ENCODE measurements at regions not wholly inside any gene's neighbourhood (a gene's known extent, or its start where the extent isn't known, plus 50 kb on each side); places are given as distances from the start of the nearest gene placed in this dataset.

GRCh38 chr9:99406939-99407338 is 184.9 kb downstream of the SEC61B start:
- Histone ChIP-seq H3K4me1 (ENCODE audit: insufficient read depth, low read length) (no peaks in the 10 kb centered on the region; the same call in 1 of the 2 replicates), H3K27me3 (ENCODE audit: insufficient read depth, low read length) (no peaks in the 10 kb centered on the region), H3K27ac (ENCODE audit: low read length) (no peak overlapping the region), H3K9me3 (ENCODE audit: insufficient read depth, low read depth, low read length) (no peaks in the 10 kb centered on the region), H3K4me3 (ENCODE audit: low read length) (no peak overlapping the region), H3K36me3 (ENCODE audit: insufficient read depth, low read depth, low read length) (no peaks in the 10 kb centered on the region), H3K9ac (ENCODE audit: low read depth, low read length) (no peak overlapping the region)

GRCh38 chr9:99411068-99411467 is 189.0 kb downstream of the SEC61B start:
- no peaks in the 10 kb centered on the region for H3K27me3 ChIP-seq (ENCODE audit: insufficient read depth, low read length)

GRCh38 chr9:99411479-99412115 is 189.5 kb downstream of the SEC61B start:
- Histone ChIP-seq H3K4me3 (ENCODE audit: low read length) (no peak overlapping the region), H3K4me1 (ENCODE audit: insufficient read depth, low read length) (no peaks in the 10 kb centered on the region; the same call in 1 of the 2 replicates), H3K27me3 (ENCODE audit: insufficient read depth, low read length) (no peaks in the 10 kb centered on the region), H3K36me3 (ENCODE audit: insufficient read depth, low read depth, low read length) (no peaks in the 10 kb centered on the region), H3K27ac (ENCODE audit: low read length) (no peak overlapping the region), H3K9me3 (ENCODE audit: insufficient read depth, low read depth, low read length) (no peaks in the 10 kb centered on the region), H3K9ac (ENCODE audit: low read depth, low read length) (no peak overlapping the region)

More at GRCh38 chr9:99411068-99411467, 189.0 kb downstream of the SEC61B start:
- H3K4me1 ChIP-seq (ENCODE audit: insufficient read depth, low read length): no peaks in the 10 kb centered on the region; the same call in 1 of the 2 replicates
- H3K4me3 ChIP-seq (ENCODE audit: low read length): no peak overlapping the region
- no peak overlapping the region for H3K27ac ChIP-seq (ENCODE audit: low read length)
- H3K36me3 ChIP-seq (ENCODE audit: insufficient read depth, low read depth, low read length): no peaks in the 10 kb centered on the region
- H3K9me3 ChIP-seq (ENCODE audit: insufficient read depth, low read depth, low read length): no peaks in the 10 kb centered on the region
- no peak overlapping the region for H3K9ac ChIP-seq (ENCODE audit: low read depth, low read length)

GRCh38 chr9:99412606-99413005 is 190.5 kb downstream of the SEC61B start:
- no peak overlapping the region for H3K9ac ChIP-seq (ENCODE audit: low read depth, low read length)
- no peak overlapping the region for H3K27ac ChIP-seq (ENCODE audit: low read length)
- no peaks in the 10 kb centered on the region for H3K36me3 ChIP-seq (ENCODE audit: insufficient read depth, low read depth, low read length)
- H3K4me1 ChIP-seq (ENCODE audit: insufficient read depth, low read length): no peaks in the 10 kb centered on the region; the same call in 1 of the 2 replicates
- no peaks in the 10 kb centered on the region for H3K27me3 ChIP-seq (ENCODE audit: insufficient read depth, low read length)
- no peaks in the 10 kb centered on the region for H3K9me3 ChIP-seq (ENCODE audit: insufficient read depth, low read depth, low read length)
- H3K4me3 ChIP-seq (ENCODE audit: low read length): no peak overlapping the region

- Histone ChIP-seq H3K36me3 (ENCODE audit: insufficient read depth, low read depth, low read length) (no peaks in the 10 kb centered on the region), H3K27ac (ENCODE audit: low read length) (no peak overlapping the region), H3K4me3 (ENCODE audit: low read length) (no peak overlapping the region), H3K4me1 (ENCODE audit: insufficient read depth, low read length) (no peaks in the 10 kb centered on the region; the same call in 1 of the 2 replicates), H3K9ac (ENCODE audit: low read depth, low read length) (no peak overlapping the region), H3K9me3 (ENCODE audit: insufficient read depth, low read depth, low read length) (no peaks in the 10 kb centered on the region), H3K27me3 (ENCODE audit: insufficient read depth, low read length) (no peaks in the 10 kb centered on the region)
These were observed 192.2 kb downstream of the SEC61B start for GRCh38 chr9:99414321-99414720.

- no peaks in the 10 kb centered on the region for H3K9me3 ChIP-seq (ENCODE audit: insufficient read depth, low read depth, low read length)
- no peaks in the 10 kb centered on the region for H3K27me3 ChIP-seq (ENCODE audit: insufficient read depth, low read length)
- no peak overlapping the region for H3K27ac ChIP-seq (ENCODE audit: low read length)
- no peak overlapping the region for H3K9ac ChIP-seq (ENCODE audit: low read depth, low read length)
- no peak overlapping the region for H3K4me3 ChIP-seq (ENCODE audit: low read length)
- H3K4me1 ChIP-seq (ENCODE audit: insufficient read depth, low read length): no peaks in the 10 kb centered on the region; the same call in 1 of the 2 replicates
- no peaks in the 10 kb centered on the region for H3K36me3 ChIP-seq (ENCODE audit: insufficient read depth, low read depth, low read length)
These were observed 193.5 kb downstream of the SEC61B start for GRCh38 chr9:99415606-99416005.

- Histone ChIP-seq H3K27me3 (ENCODE audit: insufficient read depth, low read length) (no peaks in the 10 kb centered on the region), H3K36me3 (ENCODE audit: insufficient read depth, low read depth, low read length) (no peaks in the 10 kb centered on the region), H3K27ac (ENCODE audit: low read length) (no peak overlapping the region), H3K9ac (ENCODE audit: low read depth, low read length) (no peak overlapping the region), H3K4me1 (ENCODE audit: insufficient read depth, low read length) (no peaks in the 10 kb centered on the region; the same call in 1 of the 2 replicates), H3K4me3 (ENCODE audit: low read length) (no peak overlapping the region), H3K9me3 (ENCODE audit: insufficient read depth, low read depth, low read length) (no peaks in the 10 kb centered on the region)
These were observed 193.9 kb downstream of the SEC61B start for GRCh38 chr9:99416007-99416406.

GRCh38 chr9:99419070-99419469 is 197.0 kb downstream of the SEC61B start:
- no peak overlapping the region for H3K9ac ChIP-seq (ENCODE audit: low read depth, low read length)
- no peaks in the 10 kb centered on the region for H3K36me3 ChIP-seq (ENCODE audit: insufficient read depth, low read depth, low read length)
- no peak overlapping the region for H3K27ac ChIP-seq (ENCODE audit: low read length)
- H3K4me1 ChIP-seq (ENCODE audit: insufficient read depth, low read length): no peaks in the 10 kb centered on the region
- H3K4me3 ChIP-seq (ENCODE audit: low read length): no peak overlapping the region
- H3K9me3 ChIP-seq (ENCODE audit: insufficient read depth, low read depth, low read length): no peaks in the 10 kb centered on the region
- H3K27me3 ChIP-seq (ENCODE audit: insufficient read depth, low read length): no peaks in the 10 kb centered on the region

GRCh38 chr9:99421369-99421768 is 199.3 kb downstream of the SEC61B start:
- no peaks in the 10 kb centered on the region for H3K36me3 ChIP-seq (ENCODE audit: insufficient read depth, low read depth, low read length)
- no peaks in the 10 kb centered on the region for H3K4me1 ChIP-seq (ENCODE audit: insufficient read depth, low read length)
- H3K9me3 ChIP-seq (ENCODE audit: insufficient read depth, low read depth, low read length): no peaks in the 10 kb centered on the region
- no peak overlapping the region for H3K4me3 ChIP-seq (ENCODE audit: low read length)
- no peak overlapping the region for H3K27ac ChIP-seq (ENCODE audit: low read length)
- H3K27me3 ChIP-seq (ENCODE audit: insufficient read depth, low read length): no peaks in the 10 kb centered on the region
- no peak overlapping the region for H3K9ac ChIP-seq (ENCODE audit: low read depth, low read length)

GRCh38 chr9:99425124-99425523 is 203.0 kb downstream of the SEC61B start:
- Histone ChIP-seq H3K4me3 (ENCODE audit: low read length) (no peak overlapping the region), H3K27me3 (ENCODE audit: insufficient read depth, low read length) (no peaks in the 10 kb centered on the region), H3K27ac (ENCODE audit: low read length) (no peak overlapping the region), H3K9ac (ENCODE audit: low read depth, low read length) (no peak overlapping the region), H3K9me3 (ENCODE audit: insufficient read depth, low read depth, low read length) (no peaks in the 10 kb centered on the region), H3K4me1 (ENCODE audit: insufficient read depth, low read length) (no peaks in the 10 kb centered on the region), H3K36me3 (ENCODE audit: insufficient read depth, low read depth, low read length) (no peaks in the 10 kb centered on the region)

- Histone ChIP-seq H3K4me3 (ENCODE audit: low read length) (no peak overlapping the region), H3K4me1 (ENCODE audit: insufficient read depth, low read length) (no peaks in the 10 kb centered on the region), H3K9ac (ENCODE audit: low read depth, low read length) (no peak overlapping the region), H3K27ac (ENCODE audit: low read length) (no peak overlapping the region), H3K27me3 (ENCODE audit: insufficient read depth, low read length) (no peaks in the 10 kb centered on the region), H3K36me3 (ENCODE audit: insufficient read depth, low read depth, low read length) (no peaks in the 10 kb centered on the region), H3K9me3 (ENCODE audit: insufficient read depth, low read depth, low read length) (no peaks in the 10 kb centered on the region)
These were observed 204.1 kb downstream of the SEC61B start for GRCh38 chr9:99425923-99426842.

GRCh38 chr9:99427260-99427659 is 205.2 kb downstream of the SEC61B start:
- Histone ChIP-seq H3K9ac (ENCODE audit: low read depth, low read length) (no peak overlapping the region), H3K4me1 (ENCODE audit: insufficient read depth, low read length) (no peaks in the 10 kb centered on the region), H3K27ac (ENCODE audit: low read length) (no peak overlapping the region), H3K9me3 (ENCODE audit: insufficient read depth, low read depth, low read length) (no peaks in the 10 kb centered on the region), H3K4me3 (ENCODE audit: low read length) (no peak overlapping the region), H3K27me3 (ENCODE audit: insufficient read depth, low read length) (no peaks in the 10 kb centered on the region), H3K36me3 (ENCODE audit: insufficient read depth, low read depth, low read length) (no peaks in the 10 kb centered on the region)

All from iPS-20b (cell line).